ENCODE measurements at regions not wholly inside any gene's neighbourhood (a gene's known extent, or its start where the extent isn't known, plus 50 kb on each side); places are given as distances from the start of the nearest gene placed in this dataset.

- no peak for TF ChIP-seq HDGF (IDR thresholded peaks at IDR 0.05; ENCODE audit: borderline replicate concordance)
- no peak for TF ChIP-seq NFRKB (IDR thresholded peaks at IDR 0.05)
- no peak for TF ChIP-seq CTBP1 (IDR thresholded peaks at IDR 0.05; ENCODE audit: borderline replicate concordance)
- no peak for TF ChIP-seq SUZ12 (IDR thresholded peaks at IDR 0.05)
- TF ChIP-seq L3MBTL2 (conservative IDR thresholded peaks at IDR 0.05) = no peak
Observed at GRCh38 chr2:215664847-215665525, 229.1 kb upstream of the FN1 start.

Measured in HEK293T (cell line).